Prostate gland (tissue), 2 donors: ENCODE measurements at regions not wholly inside any gene's neighbourhood (a gene's known extent, or its start where the extent isn't known, plus 50 kb on each side); places are given as distances from the start of the nearest gene placed in this dataset.
A peak's percentile ranks its signal among the peaks of the same experiment; 100 is the strongest.

Experiments
- CTCF ChIP-seq, 4 experiments: fragments of 200-600 bp in 2 of 4; fragments of 450-650 bp in 2 of 4; sonication (generic) in 2 of 4; IDR thresholded peaks; 1 replicate in 3 of 4; 2 replicates in 1 of 4; pipeline ENCODE4 v1.5.1; 2016 to 2019; ENCODE audit warnings: antibody characterized with exemption in 4 of 4, mild to moderate bottlenecking in 2 of 4, moderate library complexity in 2 of 4
- POLR2AphosphoS5 ChIP-seq: sonication (generic); formaldehyde crosslinking; IDR thresholded peaks from one replicate; pipeline ENCODE4 v1.6.1; 2017; ENCODE audit warnings: antibody characterized with exemption

GRCh38 chr2:19733951-19734425, 167.8 kb downstream of the TTC32 start:
- TF ChIP-seq POLR2AphosphoS5: peak; percentile 41
- no peak for TF ChIP-seq CTCF (IDR thresholded peaks at IDR 0.05)
